WI38 (cell line): ENCODE measurements at regions not wholly inside any gene's neighbourhood (a gene's known extent, or its start where the extent isn't known, plus 50 kb on each side); places are given as distances from the start of the nearest gene placed in this dataset.

Source experiments
- H3K4me3 ChIP-seq: 2 replicates; pipeline ENCODE4 v1.5.1; 2011; ENCODE audit warnings: low read depth, mild to moderate bottlenecking, control low read depth, low read length
- TF ChIP-seq, protein P1 (sequence below): IDR thresholded peaks from 2 replicates; pipeline ENCODE4 v1.5.1; 2012; ENCODE audit warnings: low read depth, mild to moderate bottlenecking, control low read depth, low read length

DNA sequence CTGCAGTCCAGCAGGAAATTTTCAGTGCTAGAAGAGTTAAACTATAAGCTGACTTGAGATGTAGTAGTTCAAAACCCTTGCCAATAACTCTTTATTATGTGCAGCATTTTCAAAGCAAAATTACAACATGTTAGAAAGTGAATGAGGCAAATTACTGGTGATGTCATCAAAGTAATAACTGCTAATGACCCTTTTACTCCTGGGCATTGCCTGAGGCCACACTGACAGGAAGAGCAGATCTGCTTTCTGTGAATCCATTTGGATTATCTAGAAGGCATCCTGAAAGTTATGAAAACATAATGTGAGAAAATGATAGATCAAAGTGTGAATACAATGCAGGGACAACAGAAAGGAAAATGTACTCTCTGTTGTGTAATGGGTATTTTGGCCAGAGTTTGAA, 139.6 kb upstream of the TRIB2 start:
- no peak overlapping the region for H3K4me3 ChIP-seq
- TF ChIP-seq, protein P1, sequence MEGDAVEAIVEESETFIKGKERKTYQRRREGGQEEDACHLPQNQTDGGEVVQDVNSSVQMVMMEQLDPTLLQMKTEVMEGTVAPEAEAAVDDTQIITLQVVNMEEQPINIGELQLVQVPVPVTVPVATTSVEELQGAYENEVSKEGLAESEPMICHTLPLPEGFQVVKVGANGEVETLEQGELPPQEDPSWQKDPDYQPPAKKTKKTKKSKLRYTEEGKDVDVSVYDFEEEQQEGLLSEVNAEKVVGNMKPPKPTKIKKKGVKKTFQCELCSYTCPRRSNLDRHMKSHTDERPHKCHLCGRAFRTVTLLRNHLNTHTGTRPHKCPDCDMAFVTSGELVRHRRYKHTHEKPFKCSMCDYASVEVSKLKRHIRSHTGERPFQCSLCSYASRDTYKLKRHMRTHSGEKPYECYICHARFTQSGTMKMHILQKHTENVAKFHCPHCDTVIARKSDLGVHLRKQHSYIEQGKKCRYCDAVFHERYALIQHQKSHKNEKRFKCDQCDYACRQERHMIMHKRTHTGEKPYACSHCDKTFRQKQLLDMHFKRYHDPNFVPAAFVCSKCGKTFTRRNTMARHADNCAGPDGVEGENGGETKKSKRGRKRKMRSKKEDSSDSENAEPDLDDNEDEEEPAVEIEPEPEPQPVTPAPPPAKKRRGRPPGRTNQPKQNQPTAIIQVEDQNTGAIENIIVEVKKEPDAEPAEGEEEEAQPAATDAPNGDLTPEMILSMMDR: no peak

GRCh38 chr2:12577567-12578253, 139.0 kb upstream of the TRIB2 start:
- no peak overlapping the region for H3K4me3 ChIP-seq
- TF ChIP-seq, protein P1: no peak

- TF ChIP-seq, protein P1: no peak
- no peak overlapping the region for H3K4me3 ChIP-seq
Measured at GRCh38 chr2:12579018-12579417, 137.7 kb upstream of the TRIB2 start.

DNA sequence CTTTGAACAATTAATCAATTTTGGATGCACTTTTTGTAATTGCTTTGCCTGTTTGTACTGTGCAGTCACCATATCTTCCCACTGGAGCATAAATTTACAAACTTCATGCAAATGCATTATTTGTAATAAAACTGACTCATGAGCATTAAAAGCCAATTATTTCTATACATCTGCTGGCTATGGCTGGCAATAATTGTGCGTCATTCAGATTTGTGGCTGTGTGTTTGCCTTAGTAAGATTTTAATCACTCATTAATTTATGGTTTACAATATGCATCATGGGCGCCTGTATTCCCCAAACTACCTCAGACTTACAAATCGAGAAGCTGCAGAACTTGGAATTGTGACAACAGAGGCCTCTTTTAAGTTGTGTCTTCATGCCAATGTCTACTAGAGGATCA, 132.4 kb upstream of the TRIB2 start:
- no peak overlapping the region for H3K4me3 ChIP-seq
- TF ChIP-seq, protein P1: no peak

GRCh38 chr2:12585784-12586183, 131.0 kb upstream of the TRIB2 start:
- TF ChIP-seq, protein P1: no peak
- H3K4me3 ChIP-seq: no peak overlapping the region

DNA sequence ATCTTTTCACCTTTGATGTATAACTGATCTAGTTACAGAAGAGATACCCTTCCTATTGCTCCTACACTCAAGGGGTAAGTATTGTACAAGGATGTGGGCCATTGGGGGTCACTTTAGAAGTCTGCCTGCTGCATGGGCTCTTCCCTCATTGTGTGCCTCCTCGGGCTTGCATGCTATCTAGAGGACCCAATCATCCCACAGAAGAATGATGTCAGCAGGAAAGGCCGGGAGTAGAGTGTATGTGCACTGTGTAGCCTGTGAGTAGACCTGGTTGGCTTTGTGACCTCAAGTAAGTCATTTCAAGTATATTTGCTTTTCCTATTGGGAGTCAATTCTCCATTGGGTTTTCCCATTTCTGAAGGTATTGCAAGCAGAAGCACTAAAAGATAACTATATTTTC, 129.5 kb upstream of the TRIB2 start:
- TF ChIP-seq, protein P1: no peak
- no peak overlapping the region for H3K4me3 ChIP-seq

DNA sequence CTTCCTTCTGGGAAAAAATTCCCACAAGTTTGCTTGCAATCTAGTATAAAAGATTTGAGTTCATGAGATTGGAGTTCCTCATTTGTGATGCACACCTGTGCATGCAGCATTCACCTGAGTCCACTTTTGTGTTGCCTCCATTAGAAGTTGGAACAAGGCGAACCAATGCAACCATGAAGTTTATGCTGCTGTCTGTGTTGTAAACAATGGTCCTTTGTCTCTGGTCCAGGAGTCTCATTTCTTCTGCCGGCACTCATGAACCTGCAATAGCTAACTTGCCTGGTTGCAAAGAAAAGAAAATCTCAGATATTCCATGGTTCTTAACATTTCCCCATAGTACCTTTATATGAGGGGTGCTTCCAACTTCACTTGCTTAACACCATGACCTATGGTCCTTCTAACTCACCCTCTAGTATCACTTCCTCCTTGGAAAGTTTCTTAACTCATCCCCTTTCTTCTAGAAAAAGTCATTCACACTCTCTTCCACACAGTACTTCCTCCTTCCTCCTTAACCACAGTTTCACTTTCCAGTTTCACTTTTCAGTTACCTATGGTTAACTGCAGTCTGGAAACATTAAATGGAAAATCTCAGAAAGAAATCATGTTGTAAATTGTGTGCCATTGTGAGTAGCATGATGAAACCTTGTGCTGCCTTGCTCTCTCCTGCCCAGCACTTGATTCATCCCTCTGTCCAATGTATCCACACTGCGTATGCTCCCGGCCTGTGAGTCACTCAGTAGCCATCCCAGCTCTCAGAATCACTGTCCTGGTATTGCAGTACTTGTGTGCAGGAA, 128.8 kb upstream of the TRIB2 start:
- TF ChIP-seq, protein P1: no peak
- no peak overlapping the region; the same call in 1 of the 2 replicates for H3K4me3 ChIP-seq
